NCI-H146 treated with DMSO at 0.1 percent for 48 hours (cell line): ENCODE measurements at regions not wholly inside any gene's neighbourhood (a gene's known extent, or its start where the extent isn't known, plus 50 kb on each side); places are given as distances from the start of the nearest gene placed in this dataset.

Experiments used
- DNase-seq: peaks from one replicate; lab custom pipeline; 2025; ENCODE audit not compliant: unreplicated experiment; lab: John Stamatoyannopoulos, UW

DNA sequence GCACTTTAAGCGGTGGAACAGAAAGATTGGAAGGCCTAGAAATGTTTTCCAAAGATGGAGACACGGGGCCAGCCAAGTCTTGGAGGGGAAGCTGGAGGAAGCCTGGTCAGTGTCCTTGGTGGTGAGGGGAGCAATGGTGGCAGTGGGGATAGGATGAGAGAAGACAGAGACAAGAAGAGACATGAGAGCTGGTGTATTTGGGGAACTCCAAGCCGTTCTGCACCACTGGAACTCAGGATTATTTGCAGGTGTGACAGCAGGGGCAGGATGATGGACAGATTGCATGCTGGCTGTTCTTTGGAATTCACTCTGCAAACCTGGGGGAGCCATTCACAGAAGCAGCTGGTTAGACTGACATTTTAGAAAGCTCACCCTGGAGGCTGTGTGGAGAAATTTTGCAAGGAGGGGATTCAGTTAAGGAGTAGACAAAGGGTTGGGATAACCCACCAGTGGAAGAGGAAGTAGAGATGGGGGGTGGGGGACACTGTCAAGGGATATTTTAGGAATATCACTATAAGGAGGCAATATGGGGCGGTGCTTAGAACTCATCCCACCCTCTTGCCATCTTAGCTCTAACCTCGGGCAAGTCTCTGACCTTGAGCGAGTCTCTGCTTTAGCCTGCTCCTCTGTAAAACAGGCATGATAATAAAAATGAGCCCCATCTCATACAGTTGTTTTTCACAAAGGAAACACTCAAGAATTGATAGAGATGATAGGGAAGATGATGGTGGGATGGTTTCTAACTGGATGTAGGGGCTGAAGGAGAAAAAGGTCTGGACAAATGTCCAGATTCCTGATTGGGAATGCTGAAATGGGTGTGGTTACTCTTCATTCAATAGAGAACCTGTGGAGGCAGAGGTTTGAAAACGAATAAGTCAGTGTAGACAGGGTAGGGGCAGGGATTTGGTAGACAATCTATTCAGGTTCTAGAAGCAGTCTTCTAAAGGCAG lies 175.8 kb downstream of the MYCN start:
- DNase-seq: no peak

DNA sequence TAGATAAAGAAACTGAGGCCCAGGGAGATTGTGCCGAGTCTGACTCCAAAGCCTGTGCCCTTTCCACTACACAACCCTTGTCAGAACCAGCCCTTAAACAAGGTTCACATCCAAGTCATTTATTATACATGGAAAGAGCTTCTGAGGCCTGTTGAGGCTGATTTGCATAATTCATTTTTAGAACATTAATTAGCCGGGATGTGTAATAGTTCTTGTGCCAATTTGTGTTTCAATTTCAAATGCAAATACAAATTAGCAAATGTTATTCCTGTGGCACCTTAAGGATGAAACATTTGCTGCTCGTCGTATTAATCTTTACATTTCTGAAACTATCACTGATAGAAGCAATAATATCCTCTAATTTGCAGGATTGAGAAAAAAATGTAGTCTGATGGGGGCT lies 174.9 kb downstream of the MYCN start:
- DNase-seq: no peak

- no peak for DNase-seq
Observed at GRCh38 chr2:16114836-16115235, 174.5 kb downstream of the MYCN start.

DNA sequence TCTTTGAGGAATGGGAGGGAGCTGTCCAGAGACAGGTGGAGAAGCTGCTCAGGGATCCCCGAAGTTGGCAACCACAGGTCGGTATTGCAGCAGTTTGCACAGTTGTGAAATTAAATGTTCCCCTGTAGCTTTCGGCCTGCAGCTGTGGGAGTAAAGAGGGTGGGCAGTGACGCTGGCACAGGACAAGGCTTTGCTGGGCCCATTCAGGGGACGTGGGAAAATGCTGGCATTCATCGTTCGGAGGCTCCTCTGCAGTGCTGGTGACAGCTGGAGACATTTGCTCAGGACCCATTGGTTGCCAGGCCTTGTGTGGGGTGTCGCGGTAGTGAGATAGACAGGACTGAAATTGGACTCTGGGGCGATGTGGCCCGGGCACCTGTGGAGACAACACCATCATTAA lies 173.7 kb downstream of the MYCN start:
- DNase-seq: no peak

- no peak for DNase-seq
Observed at GRCh38 chr2:16113568-16113967, 173.2 kb downstream of the MYCN start.

GRCh38 chr2:16112972-16113560 lies 172.7 kb downstream of the MYCN start:
- DNase-seq: no peak

GRCh38 chr2:16112251-16112971 lies 172.1 kb downstream of the MYCN start:
- DNase-seq: no peak

DNA sequence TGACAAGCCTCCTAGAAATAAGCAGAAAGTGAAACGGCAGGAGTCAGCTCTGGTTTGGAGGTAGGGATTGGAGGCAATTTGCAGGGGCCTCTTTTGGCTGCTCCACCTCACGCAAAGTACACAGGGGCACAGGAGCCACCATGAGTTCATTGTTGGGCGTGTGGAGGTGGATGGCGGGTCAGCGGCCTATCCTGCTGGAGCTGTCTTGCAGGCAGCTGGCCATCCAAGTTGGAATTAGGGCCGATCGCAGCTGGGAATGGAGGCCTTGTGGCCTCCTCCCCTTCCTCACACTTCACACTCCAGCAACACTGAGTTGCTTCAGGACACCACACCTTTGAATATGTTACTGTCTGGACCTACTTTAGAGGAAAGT lies 171.5 kb downstream of the MYCN start:
- DNase-seq: no peak

GRCh38 chr2:16109821-16110310 lies 169.5 kb downstream of the MYCN start:
- DNase-seq: no peak

DNA sequence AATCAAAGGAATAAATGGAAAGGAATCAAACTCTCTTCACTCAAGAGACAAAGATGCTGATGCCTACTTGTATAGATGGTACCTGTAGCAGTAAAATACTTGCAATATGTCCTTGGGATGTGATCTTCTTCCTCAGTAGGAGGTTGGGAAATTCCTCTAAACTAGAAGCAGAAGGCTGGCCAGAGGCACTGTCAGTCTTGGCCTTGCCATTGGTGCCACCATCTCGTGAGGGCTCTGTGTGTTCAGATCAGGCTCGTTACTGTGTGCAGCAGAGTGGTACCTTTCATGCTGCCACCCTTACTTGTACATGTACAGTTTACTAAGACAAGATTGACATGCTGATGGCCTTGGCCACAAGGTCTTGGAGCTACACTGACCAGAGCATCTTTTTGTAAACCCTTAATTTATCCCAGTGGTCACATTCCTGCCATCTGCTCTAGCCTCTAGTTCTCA lies 169.0 kb downstream of the MYCN start:
- no peak for DNase-seq

DNA sequence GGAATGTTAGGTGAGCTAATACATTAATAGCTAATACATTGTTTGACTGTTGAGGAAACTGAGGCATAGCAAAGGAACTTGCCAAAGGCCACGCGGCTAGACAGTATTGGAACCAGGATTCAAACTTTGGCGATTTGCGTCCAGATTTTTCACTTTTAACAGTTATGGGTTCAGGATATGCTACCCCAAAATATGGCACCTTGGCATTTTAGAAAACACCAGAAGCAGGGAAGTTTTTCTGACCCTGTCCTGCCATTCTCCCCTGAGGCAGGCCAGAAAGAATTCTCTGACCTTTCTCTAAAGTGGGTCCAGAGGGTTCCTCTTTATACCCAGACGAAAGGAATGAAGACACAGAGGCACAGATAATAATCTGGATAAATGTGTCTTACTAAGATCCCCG lies 166.9 kb downstream of the MYCN start:
- DNase-seq: no peak

GRCh38 chr2:16106619-16107018 lies 166.3 kb downstream of the MYCN start:
- DNase-seq: no peak

- DNase-seq: peak; percentile 19
Observed at GRCh38 chr2:16105669-16106281, 165.4 kb downstream of the MYCN start.

GRCh38 chr2:16104949-16105668 lies 164.8 kb downstream of the MYCN start:
- no peak for DNase-seq

DNA sequence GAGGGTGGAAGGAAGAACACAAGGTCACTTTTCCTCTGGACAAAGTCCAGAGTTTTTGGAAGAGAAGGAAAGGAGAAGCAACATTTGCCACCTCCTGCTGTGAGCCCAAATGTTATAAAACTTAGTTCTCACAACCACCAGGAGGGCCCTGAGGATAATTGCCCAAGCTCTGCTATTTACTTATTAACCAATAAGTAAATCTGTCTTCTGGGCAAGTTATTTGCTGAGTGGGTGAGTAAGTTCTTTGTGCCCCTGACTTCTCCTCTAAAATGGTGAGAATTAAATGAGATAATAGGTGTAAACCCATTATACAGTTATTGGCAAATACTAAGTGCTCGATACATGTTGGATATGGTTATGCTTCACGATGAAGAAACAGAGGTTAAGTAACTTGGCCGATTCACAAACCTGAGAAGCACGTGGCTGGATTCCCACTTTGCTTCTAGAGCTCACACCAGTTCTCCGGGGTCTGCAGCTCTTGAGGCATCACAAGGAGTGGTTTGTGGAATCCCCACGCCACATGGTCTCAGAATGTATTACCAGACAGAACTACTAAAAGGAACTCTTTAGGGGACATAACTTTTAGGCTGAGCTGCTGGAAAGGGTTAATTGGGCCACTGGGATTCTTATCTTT lies 164.1 kb downstream of the MYCN start:
- no peak for DNase-seq

- DNase-seq: no peak
Observed at GRCh38 chr2:16103614-16104314, 163.4 kb downstream of the MYCN start.

GRCh38 chr2:16102976-16103380 lies 162.6 kb downstream of the MYCN start:
- DNase-seq: no peak

- no peak for DNase-seq
Observed at GRCh38 chr2:16102358-16102975, 162.1 kb downstream of the MYCN start.

DNA sequence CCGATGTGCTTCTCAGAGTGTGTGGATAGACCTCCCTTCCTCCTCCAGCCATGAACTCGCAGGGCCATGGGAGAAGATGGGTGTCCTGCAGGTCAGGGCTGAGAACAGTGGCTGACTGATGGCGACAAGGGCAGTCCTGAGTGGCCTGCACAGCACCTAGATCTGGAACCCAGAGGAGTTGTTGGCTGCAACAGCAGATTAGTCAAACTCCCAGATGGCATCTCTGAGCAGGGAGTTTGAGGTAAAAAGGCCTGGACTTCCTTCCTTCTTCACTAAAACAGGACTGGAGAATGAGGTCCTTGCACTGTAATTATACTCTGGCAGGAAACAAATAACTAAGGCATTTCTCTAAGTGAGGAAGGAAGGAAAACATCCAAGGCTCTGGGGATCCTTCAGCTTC lies 160.8 kb downstream of the MYCN start:
- DNase-seq: no peak
